ENCODE measurements at regions not wholly inside any gene's neighbourhood (a gene's known extent, or its start where the extent isn't known, plus 50 kb on each side); places are given as distances from the start of the nearest gene placed in this dataset.

DNA sequence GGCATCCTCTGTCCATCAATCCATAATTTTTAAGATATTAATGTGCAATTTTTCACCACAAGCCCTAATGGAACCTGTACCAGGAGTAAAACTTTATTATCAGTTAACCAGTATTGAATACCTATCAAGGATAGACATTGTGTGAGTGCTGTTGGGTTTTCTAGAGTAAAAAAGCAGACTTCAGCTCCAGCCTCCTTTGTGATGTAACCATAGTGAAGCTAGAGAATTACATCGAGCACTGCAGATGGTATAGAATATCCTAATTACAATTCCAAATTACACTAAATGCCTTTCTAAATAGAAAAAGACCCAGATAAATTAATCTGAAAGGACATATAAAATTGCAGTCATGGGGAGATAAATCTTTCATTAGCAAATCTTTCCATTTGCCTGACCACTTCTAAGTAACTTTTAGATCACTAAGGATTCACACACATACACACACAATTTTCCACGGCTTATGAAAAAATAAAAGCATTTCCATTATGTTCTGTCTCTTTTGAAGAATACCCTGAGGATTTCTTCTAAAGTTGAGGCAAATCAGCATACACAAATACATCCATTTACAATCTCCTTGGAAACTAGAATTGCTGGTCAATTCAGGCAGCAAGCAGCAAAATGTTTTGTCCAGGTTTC lies 117.1 kb upstream of the TANK start:
- H3K36me3 ChIP-seq (replicated peaks in 1 of 2; ENCODE audit: control extremely low read depth in 1 of 2, control insufficient read depth in 1 of 2, extremely low read depth in 1 of 2, insufficient read depth in 2 of 2, low read length in 1 of 2): no peaks in the 10 kb centered on the region
- ChIA-PET CTCF (interaction anchor here (0.6 to 1.2 kb wide), 2 partner anchors 15 to 19 kb away, joined by 3 read pairs; no protein-coding TSS in a partner anchor), POLR2A (no interaction called here)
- no peak overlapping the region for H2AFZ ChIP-seq (ENCODE audit: insufficient read depth, low read depth, low read length, poor library complexity, severe bottlenecking)
- no peak overlapping the region for H3K27ac ChIP-seq (ENCODE audit: low read length in 2 of 2)
- no peak overlapping the region for H3K9ac ChIP-seq (ENCODE audit: low read length)
- ATAC-seq (ENCODE audit: low read depth) (no peak), DNase-seq (no peak)
- Mint-ChIP-seq H3K4me1 (no peaks in the 10 kb centered on the region), H3K27ac (no peak overlapping the region), H3K27me3 (peaks cover 38% of the 10 kb centered on the region), H3K9me3 (ENCODE audit: insufficient read depth) (no peaks in the 10 kb centered on the region), H3K4me3 (no peak overlapping the region)
- TF ChIP-seq, protein P1, sequence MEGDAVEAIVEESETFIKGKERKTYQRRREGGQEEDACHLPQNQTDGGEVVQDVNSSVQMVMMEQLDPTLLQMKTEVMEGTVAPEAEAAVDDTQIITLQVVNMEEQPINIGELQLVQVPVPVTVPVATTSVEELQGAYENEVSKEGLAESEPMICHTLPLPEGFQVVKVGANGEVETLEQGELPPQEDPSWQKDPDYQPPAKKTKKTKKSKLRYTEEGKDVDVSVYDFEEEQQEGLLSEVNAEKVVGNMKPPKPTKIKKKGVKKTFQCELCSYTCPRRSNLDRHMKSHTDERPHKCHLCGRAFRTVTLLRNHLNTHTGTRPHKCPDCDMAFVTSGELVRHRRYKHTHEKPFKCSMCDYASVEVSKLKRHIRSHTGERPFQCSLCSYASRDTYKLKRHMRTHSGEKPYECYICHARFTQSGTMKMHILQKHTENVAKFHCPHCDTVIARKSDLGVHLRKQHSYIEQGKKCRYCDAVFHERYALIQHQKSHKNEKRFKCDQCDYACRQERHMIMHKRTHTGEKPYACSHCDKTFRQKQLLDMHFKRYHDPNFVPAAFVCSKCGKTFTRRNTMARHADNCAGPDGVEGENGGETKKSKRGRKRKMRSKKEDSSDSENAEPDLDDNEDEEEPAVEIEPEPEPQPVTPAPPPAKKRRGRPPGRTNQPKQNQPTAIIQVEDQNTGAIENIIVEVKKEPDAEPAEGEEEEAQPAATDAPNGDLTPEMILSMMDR (IDR thresholded peaks at IDR 0.05): no peak
- no peak for TF ChIP-seq EZH2 (IDR thresholded peaks at IDR 0.05; ENCODE audit: borderline replicate concordance, insufficient read depth, low read depth, low read length, poor library complexity, severe bottlenecking)
- H3K4me3 ChIP-seq (ENCODE audit: control extremely low read depth in 1 of 5, extremely low read depth in 1 of 5, insufficient read depth in 1 of 5, low read depth in 2 of 5, low read length in 4 of 5): no peak overlapping the region
- no peaks in the 10 kb centered on the region for H3K9me3 ChIP-seq (ENCODE audit: control extremely low read depth in 1 of 3, control insufficient read depth in 2 of 3, insufficient read depth in 1 of 3, low read length in 2 of 3)
- intact Hi-C loops (cut with micrococcal nuclease): no loop called here
- peaks cover 0 to 14% (median 4%) of the 10 kb centered on the region in 4 experiments for H3K27me3 ChIP-seq (replicated peaks in 1 of 4; ENCODE audit: control extremely low read depth in 1 of 4, control insufficient read depth in 3 of 4, insufficient read depth in 4 of 4, low read length in 3 of 4)
- no peak overlapping the region for H3K4me2 ChIP-seq (replicated peaks; ENCODE audit: low read depth, low read length, poor library complexity, severe bottlenecking)
- no peaks in the 10 kb centered on the region for H4K20me1 ChIP-seq (ENCODE audit: control insufficient read depth, insufficient read depth, low read length, poor library complexity, severe bottlenecking)
- H3K4me1 ChIP-seq (ENCODE audit: control insufficient read depth in 2 of 2, insufficient read depth in 2 of 2, low read length in 2 of 2): no peaks in the 10 kb centered on the region
- WGBS (ENCODE audit: insufficient coverage): no CpG with 5 or more reads among the region's 2 CpGs
- no peaks in the 10 kb centered on the region for H3K79me2 ChIP-seq (ENCODE audit: control insufficient read depth, insufficient read depth, low read length)

- intact Hi-C loops (cut with micrococcal nuclease): no loop called here
- peaks cover 0 to 18% (median 4%) of the 10 kb centered on the region in 4 experiments for H3K27me3 ChIP-seq (replicated peaks in 1 of 4; ENCODE audit: control extremely low read depth in 1 of 4, control insufficient read depth in 3 of 4, insufficient read depth in 4 of 4, low read length in 3 of 4)
- H3K4me1 ChIP-seq (ENCODE audit: control insufficient read depth in 2 of 2, insufficient read depth in 2 of 2, low read length in 2 of 2): no peaks in the 10 kb centered on the region
- CTCF ChIA-PET: interaction anchor here (0.5 to 1.2 kb wide), 2 partner anchors 18 to 48 kb away, joined by 3 read pairs; no protein-coding TSS in a partner anchor
- H3K27me3 Mint-ChIP-seq: peaks cover 38% of the 10 kb centered on the region
- ATAC-seq (ENCODE audit: low read depth) (no peak), DNase-seq (no peak)
- H3K9me3 ChIP-seq (ENCODE audit: control extremely low read depth in 1 of 3, control insufficient read depth in 2 of 3, insufficient read depth in 1 of 3, low read length in 2 of 3): no peaks in the 10 kb centered on the region
- H3K4me2 ChIP-seq (replicated peaks; ENCODE audit: low read depth, low read length, poor library complexity, severe bottlenecking): no peak overlapping the region
- no peak overlapping the region for H2AFZ ChIP-seq (ENCODE audit: insufficient read depth, low read depth, low read length, poor library complexity, severe bottlenecking)
- H3K36me3 ChIP-seq (replicated peaks in 1 of 2; ENCODE audit: control extremely low read depth in 1 of 2, control insufficient read depth in 1 of 2, extremely low read depth in 1 of 2, insufficient read depth in 2 of 2, low read length in 1 of 2): no peaks in the 10 kb centered on the region
- H3K79me2 ChIP-seq (ENCODE audit: control insufficient read depth, insufficient read depth, low read length): no peaks in the 10 kb centered on the region
- no peak overlapping the region for H3K27ac Mint-ChIP-seq
- no peak overlapping the region for H3K9ac ChIP-seq (ENCODE audit: low read length)
- H3K4me1 Mint-ChIP-seq: no peaks in the 10 kb centered on the region
- no peaks in the 10 kb centered on the region for H4K20me1 ChIP-seq (ENCODE audit: control insufficient read depth, insufficient read depth, low read length, poor library complexity, severe bottlenecking)
- no peak overlapping the region for H3K4me3 ChIP-seq (ENCODE audit: control extremely low read depth in 1 of 5, extremely low read depth in 1 of 5, insufficient read depth in 1 of 5, low read depth in 2 of 5, low read length in 4 of 5)
- WGBS (ENCODE audit: insufficient coverage): 100% methylated on average over 3 of the region's 6 CpGs
- no peak for TF ChIP-seq EZH2 (IDR thresholded peaks at IDR 0.05; ENCODE audit: borderline replicate concordance, insufficient read depth, low read depth, low read length, poor library complexity, severe bottlenecking)
- TF ChIP-seq, protein P1 (IDR thresholded peaks at IDR 0.05): no peak
- POLR2A ChIA-PET: no interaction called here
- H3K27ac ChIP-seq (ENCODE audit: low read length in 2 of 2): no peak overlapping the region
- H3K4me3 Mint-ChIP-seq: no peak overlapping the region
- H3K9me3 Mint-ChIP-seq (ENCODE audit: insufficient read depth): no peaks in the 10 kb centered on the region
These were observed 115.9 kb upstream of the TANK start for GRCh38 chr2:161044095-161044865.

Data from B cell (primary cell).